ENCODE measurements at regions not wholly inside any gene's neighbourhood (a gene's known extent, or its start where the extent isn't known, plus 50 kb on each side); places are given as distances from the start of the nearest gene placed in this dataset.

DNA sequence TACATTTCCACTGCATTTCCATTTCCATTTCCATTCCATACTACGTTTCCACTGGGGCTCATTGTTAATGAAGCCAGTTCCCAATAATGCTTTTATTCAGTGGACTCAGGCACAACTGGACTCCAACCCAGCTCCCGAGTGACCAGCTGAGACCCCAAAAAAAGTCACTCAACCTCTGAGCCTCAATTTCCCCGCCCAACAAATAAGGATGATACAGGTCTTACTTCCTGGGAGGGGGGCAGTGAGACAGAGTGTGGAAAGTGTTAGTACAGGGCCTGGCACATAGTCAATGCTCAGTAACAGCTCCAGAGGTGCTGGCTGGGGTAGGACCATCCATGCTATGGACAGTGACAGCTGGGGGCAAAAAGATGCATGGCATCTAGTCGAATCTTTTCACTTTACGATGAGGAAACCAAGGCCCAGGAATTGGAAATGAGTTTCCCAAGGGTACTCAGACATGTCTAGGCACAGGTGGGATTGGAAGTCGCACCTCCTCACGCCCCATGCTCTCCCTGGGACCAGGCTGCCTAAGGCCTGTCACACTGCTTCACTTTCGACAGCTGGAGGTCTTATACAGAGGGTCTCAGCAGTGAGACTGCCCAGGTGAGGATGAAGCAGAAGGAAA is 226.5 kb downstream of the ANAPC1 start:
- TF ChIP-seq, protein P1, sequence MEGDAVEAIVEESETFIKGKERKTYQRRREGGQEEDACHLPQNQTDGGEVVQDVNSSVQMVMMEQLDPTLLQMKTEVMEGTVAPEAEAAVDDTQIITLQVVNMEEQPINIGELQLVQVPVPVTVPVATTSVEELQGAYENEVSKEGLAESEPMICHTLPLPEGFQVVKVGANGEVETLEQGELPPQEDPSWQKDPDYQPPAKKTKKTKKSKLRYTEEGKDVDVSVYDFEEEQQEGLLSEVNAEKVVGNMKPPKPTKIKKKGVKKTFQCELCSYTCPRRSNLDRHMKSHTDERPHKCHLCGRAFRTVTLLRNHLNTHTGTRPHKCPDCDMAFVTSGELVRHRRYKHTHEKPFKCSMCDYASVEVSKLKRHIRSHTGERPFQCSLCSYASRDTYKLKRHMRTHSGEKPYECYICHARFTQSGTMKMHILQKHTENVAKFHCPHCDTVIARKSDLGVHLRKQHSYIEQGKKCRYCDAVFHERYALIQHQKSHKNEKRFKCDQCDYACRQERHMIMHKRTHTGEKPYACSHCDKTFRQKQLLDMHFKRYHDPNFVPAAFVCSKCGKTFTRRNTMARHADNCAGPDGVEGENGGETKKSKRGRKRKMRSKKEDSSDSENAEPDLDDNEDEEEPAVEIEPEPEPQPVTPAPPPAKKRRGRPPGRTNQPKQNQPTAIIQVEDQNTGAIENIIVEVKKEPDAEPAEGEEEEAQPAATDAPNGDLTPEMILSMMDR (IDR thresholded peaks at IDR 0.05): no peak
- no peak for TF ChIP-seq POLR2AphosphoS5 (IDR thresholded peaks at IDR 0.05; ENCODE audit: low read depth, low read length)
